Hematopoietic multipotent progenitor cell treated with erythropoietin and hydrocortisone succinate and interleukin-3 and kit ligand, for 8 days (in vitro differentiated cells): ENCODE measurements at regions not wholly inside any gene's neighbourhood (a gene's known extent, or its start where the extent isn't known, plus 50 kb on each side); places are given as distances from the start of the nearest gene placed in this dataset.
"Not testable (repeated sequence)": the region's sequence is repeated elsewhere in the genome, so short reads cannot be mapped to it uniquely, and the experiment has no call there.

ENCODE experiments used
- DNase-seq: peaks from one replicate; pipeline ENCODE4 v3.0.0-alpha.2; 2015

DNA sequence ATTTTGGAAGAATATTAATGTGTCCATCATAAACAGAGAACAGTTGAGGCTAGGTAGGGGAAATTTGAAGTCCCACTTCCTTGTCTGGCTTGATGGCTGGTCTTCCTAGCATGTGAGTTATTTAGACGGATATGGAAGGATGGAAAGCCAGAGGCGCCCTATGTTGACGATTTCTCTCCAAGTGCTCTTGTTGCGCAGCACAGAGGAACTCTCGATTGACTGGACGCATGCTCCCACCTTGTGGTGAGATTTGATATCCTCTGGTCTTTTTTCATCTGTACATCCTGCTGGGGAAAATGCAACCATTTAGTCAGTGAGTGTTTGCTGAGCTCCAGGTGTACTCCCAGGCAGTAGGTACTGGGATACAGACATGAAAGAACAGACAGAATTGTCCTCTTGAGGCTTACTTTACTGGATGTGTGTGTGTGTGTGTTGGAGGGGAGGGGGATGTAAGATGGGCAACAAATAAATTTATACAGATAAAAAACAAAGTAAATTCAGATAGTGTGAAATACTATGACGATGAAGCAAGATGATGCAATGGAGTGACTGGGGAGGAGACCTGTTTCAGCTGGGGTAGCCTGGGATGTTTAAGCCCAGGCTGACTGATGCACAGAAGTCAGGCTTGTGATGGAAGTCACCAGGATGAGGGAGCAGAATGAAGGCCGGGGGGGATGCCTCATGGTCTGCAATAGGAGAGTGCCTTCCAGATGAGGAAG is 137.2 kb downstream of the TRIM43 start:
- DNase-seq: peak; percentile 51

DNA sequence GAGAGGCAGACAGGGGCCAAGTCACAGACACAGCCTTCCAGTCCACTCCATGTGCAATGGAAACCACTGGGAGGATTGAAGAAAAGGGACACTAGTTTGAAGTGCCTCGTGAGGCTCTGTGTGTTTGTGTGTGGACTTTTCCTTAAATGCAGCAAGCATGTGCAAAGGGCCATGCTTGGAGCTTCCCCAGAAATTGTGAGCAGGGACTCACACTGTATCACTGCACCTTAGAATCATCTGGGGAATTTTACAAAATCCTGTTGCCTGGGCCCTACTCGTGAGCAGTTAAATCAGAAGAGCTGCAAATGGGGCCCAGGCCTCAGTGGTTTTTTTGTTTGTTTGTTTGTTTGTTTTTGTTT is 137.8 kb downstream of the TRIM43 start:
- DNase-seq: no peak

DNA sequence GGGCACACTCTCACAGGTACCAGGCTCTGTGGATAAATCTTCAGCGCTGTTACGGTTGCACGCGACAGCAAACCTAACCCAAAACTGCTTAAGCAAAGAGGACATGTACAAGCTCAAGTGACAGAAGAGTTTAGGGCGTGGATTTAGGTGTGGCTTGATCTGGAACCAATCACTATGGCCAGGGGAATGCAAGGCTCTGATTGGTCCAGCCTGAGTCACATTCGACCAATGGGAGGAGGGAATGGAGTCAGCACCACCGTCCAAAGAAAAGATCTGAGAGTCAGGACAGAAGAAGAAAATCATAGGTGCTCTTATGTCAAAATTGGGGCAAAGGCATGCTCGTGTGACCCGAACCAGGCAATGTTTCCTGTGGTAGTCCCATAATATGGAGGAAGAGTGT is 139.0 kb downstream of the TRIM43 start:
- peak; percentile 3 for DNase-seq

DNA sequence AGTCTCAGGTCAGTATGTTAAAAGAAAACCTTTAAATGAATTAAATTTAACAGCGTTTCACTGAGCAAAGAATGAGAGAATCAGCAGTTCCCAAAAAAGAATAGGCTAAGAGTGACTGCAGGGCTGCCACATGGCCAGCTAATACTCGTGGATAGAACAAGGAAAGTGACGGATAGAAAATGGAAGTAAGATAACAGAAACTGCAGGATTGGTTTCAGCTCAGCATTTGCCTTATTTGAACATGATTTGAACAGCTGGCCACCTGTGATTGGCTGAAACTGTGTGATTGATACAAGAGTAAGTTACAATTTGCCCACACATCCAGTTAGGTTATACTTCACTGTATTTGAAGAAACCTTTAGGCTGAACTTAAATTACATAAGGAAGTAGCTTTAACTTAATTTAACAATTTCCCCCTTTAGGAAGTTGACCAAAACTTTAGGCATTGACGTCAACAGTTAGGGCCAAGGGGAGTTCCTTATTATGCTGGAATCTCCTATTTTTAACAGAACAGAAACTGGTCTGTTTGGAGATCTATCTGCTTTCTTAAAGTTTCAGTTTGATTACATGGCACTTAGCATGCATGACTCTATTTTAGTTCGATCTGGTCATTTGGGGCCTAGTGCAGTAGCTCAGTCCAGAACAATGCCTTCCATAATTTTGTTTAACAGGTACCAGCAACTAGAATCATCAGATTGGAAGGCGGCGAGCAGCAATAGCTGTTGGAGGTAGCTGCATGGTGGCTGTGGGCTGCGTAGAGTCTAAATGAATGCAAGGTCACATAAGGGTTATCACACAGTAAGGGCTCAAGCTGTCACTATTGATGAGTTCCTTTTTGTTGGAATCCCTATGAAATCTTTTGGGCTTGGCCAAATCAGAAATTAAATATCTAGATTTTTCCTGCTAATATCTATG is 143.4 kb downstream of the TRIM43 start:
- DNase-seq: no peak

DNA sequence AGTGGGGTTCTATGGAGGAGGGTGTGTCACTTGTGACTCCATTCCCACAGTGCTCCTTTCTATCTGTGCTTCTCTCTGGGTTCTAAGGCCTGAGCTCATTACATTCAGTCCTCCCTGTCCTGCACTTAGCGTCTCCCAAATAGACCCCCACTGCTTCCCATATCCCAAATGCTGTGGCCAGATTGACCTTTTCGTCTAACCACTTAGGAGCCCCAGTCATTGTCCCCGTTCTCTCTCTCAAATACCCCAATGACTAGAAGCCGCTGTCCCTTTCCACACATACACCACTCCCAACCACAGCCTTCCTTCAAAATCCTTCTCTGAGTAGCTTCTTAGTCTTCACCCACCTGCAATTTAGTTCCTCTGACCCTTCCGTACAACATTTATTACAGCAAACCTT is 146.5 kb downstream of the TRIM43 start:
- DNase-seq: no peak

- not testable (repeated sequence) for DNase-seq
These were observed 160.3 kb downstream of the TRIM43 start for GRCh38 chr2:95752126-95752525.

DNA sequence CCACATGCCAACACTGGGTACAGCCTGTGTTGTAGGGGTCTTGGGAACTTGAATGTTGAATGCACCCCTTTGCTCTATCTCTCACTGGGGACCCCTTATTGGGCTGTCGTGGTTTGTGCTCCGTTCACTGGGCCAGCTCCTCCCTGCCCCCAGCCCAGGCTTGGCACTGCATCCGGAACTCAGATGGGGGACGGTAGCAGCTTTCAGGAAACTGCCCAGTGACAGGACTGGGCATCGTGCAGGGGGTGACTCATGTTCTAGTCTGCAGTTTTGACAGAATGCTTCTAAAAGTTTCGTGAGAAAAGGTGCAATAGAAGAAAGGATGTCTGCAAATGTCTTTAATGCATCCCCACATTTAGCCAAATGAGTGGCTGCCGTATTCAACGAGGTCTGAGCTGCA is 162.0 kb downstream of the TRIM43 start:
- not testable (repeated sequence) for DNase-seq

DNA sequence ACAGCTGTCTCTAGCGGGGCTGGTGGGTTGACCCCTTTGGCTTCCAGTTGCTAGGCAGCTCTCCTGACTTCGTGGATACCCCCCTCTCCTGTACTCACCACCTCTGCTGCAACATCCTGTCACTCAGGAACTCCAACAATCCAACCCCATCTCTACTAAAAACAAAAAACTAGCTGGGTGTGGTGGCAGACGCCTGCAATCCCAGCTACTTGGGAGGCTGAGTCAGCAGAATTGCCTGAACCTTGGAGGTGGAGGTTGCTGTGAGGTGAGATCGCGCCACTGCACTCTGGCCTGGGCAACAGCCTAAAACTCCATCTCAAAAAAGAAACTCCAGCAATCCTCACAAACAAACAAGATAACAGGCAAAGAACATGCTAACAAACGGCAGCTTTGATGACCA is 162.4 kb downstream of the TRIM43 start:
- not testable (repeated sequence) for DNase-seq

GRCh38 chr2:95754819-95755563 is 163.2 kb downstream of the TRIM43 start:
- not testable (repeated sequence) for DNase-seq

DNA sequence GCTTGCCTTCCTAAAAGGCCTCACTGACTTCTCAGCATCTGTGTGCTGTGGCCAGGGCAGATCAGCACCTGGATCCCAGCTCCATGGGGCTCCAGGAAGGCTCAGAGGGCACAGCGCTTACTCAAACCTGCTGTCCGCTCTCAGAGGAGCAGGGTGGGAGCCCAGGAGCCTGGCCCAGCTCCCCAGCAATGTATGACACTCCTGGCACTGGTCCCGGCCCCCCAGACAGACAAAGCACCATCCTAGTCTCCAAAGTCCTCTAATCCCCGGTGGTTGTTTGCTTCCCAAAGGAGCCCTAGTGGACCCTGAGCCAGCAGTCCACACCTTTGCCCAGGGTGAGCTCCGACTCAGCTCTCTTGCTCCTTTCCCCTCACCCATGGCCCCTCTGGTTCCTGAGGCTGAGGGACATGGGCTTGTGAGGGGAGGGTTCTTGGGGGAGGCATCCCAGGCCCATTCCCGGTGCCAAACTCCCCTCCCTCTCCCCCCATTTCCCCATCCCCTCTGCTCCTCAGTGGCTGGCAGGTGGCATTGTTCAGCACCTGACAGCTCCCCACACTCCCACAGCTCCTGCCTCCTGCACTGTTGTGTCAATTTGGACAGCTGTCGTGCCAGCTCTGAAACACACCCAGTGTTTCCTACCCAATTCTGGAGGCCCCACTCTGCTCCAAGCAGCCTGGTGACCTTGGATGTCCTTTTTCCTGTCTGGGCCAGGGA is 164.3 kb downstream of the TRIM43 start:
- not testable (repeated sequence) for DNase-seq

DNA sequence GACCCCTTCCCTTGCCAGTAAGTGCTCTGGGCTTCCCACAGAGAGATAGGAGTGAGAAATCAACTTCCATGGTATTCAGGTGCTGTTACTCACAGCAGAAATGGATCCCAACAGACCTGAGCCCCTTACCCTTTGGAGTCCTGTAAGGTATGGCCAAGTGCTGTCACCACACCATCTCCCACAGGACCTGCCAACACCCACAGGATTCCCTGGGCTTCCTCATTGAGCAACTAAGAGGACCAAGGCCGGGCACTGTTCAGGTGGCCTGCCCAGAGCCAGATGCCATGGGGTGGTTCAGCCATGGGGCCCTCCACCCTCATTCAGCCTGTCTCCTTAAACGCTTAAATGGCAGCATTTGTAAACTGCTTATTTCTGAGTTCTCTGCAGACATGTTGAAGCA is 166.2 kb downstream of the TRIM43 start:
- no peak for DNase-seq

- no peak for DNase-seq
These were observed 167.9 kb downstream of the TRIM43 start for GRCh38 chr2:95759481-95760246.

GRCh38 chr2:95760806-95761525 is 169.2 kb downstream of the TRIM43 start:
- no peak for DNase-seq

DNA sequence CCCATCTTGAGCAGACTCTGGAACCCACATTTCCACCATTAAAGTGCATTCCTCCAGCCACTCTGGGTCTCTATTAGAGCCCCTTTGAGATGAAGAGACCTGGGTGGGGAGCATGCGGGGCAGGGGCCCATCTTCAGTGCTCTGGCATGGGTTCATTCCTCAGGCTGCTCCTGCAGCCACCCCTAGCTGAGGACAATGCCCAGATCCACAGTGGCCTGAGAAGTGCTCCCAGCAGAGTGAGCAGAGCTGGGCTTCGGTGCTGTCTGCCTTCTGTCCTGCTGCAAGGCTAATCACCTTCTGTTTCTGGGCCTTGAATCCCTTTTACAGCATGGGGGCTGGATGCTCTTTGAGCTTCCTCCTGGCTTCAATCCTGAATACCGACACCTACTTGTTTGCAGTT is 169.8 kb downstream of the TRIM43 start:
- no peak for DNase-seq

- DNase-seq: not testable (repeated sequence)
These were observed 170.5 kb downstream of the TRIM43 start for GRCh38 chr2:95762023-95763021.

GRCh38 chr2:95763074-95763473 is 171.3 kb downstream of the TRIM43 start:
- DNase-seq: not testable (repeated sequence)

DNA sequence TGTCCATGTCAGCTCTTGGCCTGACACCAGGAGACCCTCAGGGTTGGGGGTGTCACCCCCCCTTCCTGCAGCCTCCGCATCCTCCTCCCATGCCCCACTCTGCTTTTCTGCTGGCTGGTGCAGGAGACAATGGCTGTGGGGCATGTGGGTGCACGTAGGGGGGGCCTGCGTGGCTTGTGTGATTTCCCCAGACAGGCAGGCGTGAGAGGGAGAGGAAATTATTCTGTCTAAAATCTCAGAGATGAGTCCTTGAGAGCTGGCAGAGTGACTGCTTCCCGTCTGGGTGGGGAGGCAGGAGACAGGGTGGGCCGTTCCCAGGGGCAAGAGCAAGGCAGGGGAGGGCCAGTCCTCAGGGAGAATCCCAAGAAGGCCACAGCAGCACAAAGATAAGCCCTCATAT is 173.2 kb downstream of the TRIM43 start:
- not testable (repeated sequence) for DNase-seq

GRCh38 chr2:95765925-95766910 is 174.4 kb downstream of the TRIM43 start:
- not testable (repeated sequence) for DNase-seq

DNA sequence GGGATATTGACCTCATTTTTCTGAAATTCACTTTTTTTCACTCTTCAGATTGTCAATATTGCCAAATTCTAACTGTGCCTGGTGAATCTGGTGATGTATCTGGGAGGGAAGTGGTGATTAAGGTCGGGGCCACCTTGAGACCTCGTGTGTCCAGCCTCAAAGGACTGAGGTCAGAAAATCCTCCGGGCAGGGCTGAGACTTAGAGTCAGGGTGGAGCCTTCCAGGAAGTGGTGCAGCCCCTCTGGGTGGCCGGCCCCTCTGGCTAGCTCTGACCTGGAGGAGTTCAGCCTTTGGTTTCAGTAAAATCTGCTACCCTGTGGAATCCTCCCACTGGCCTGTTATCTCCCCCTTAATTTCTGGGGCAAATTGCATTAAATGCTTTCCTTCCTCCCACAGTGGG is 175.7 kb downstream of the TRIM43 start:
- not testable (repeated sequence) for DNase-seq
